ENCODE measurements at regions not wholly inside any gene's neighbourhood (a gene's known extent, or its start where the extent isn't known, plus 50 kb on each side); places are given as distances from the start of the nearest gene placed in this dataset.
"Not testable (repeated sequence)": the region's sequence is repeated elsewhere in the genome, so short reads cannot be mapped to it uniquely, and the experiment has no call there.

DNA sequence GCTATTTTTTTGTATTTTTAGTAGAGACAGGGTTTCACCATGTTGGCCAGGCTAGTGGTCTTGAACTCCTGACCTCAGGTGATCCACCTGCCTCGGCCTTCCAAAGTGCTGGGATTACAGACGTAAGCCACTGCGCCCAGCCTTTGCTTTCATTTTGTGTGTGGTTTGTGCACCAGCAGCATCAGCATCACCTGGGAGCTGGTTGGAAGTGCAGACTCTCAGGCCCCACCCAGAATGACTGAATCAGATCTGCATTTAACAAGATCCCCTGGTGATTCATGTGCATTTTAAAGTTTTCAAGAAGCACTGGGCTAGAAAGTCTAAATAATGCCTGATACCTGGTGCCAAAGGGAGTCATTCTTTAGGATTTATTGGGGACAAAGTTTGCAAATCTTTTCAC lies 73.4 kb upstream of the BNIP2 start:
- Histone ChIP-seq H3K79me2 (ENCODE audit: insufficient read depth, low read depth) (no peaks in the 10 kb centered on the region), H3K4me3 (IDR thresholded peaks at IDR 0.05; ENCODE audit: insufficient read depth, low read depth, low read length) (no peak overlapping the region), H3K4me1 (ENCODE audit: low read depth, poor library complexity, severe bottlenecking) (no peaks in the 10 kb centered on the region), H3K36me3 (ENCODE audit: insufficient read depth) (no peaks in the 10 kb centered on the region), H3K27ac (no peak overlapping the region), H3K27me3 (ENCODE audit: insufficient read depth, low read depth) (no peaks in the 10 kb centered on the region), H2AFZ (ENCODE audit: low read depth) (no peak overlapping the region), H4K20me1 (ENCODE audit: insufficient read depth) (no peaks in the 10 kb centered on the region), H3K9ac (no peak overlapping the region), H3K4me2 (no peak overlapping the region)
- no peak for TF ChIP-seq CTCF (conservative IDR thresholded peaks at IDR 0.05; ENCODE audit: low read depth, low read length)

- H4K20me1 ChIP-seq (ENCODE audit: insufficient read depth); H3K27me3 ChIP-seq (ENCODE audit: insufficient read depth, low read depth); H3K36me3 ChIP-seq (ENCODE audit: insufficient read depth); H3K4me3 ChIP-seq (IDR thresholded peaks at IDR 0.05; ENCODE audit: insufficient read depth, low read depth, low read length); H2AFZ ChIP-seq (ENCODE audit: low read depth); H3K9ac ChIP-seq; H3K79me2 ChIP-seq (ENCODE audit: insufficient read depth, low read depth); H3K4me2 ChIP-seq; H3K4me1 ChIP-seq (ENCODE audit: low read depth, poor library complexity, severe bottlenecking); H3K27ac ChIP-seq: not testable (repeated sequence)
These were observed 71.1 kb upstream of the BNIP2 start for GRCh38 chr15:59760256-59760655.

DNA sequence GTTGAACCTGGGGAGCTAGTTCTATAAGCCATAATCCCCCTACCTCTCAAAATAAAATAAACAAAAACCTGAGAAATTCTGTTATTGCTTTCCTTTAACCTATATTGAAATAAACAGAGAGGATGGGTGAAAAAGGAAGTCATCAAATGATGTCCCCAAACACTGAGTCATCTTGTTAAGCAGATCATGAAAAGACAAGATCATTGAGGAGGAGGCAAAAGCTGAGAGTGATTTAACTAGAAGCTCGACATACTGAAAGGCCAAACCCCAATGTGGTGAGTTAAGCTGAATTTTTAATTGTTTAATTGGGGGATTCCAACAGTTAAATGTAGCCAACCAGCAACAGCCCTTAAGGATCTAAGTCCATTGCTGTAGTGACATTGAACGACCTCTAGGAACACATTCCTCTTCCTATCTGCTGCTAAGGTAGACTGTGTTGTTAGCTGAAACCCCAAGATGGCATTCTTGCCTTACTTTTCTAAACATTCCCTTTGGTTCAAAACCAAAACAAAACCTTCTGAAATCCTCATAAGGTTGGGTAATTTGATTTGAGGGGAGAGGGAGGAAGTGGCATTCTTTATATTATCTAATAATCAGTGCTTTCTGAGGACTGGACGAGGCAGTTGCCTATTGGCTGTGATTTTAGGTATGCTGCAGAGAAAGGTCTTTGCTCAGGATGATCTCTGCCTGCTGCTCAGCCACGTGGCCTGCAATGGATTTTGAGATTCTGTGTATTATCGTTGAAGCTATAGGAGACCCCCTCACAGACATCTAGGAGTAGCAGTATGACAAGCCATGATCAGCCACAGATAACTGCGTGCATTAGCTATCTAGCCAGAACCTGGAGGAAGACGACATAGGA lies 62.7 kb upstream of the BNIP2 start:
- H3K4me1 ChIP-seq (ENCODE audit: low read depth, poor library complexity, severe bottlenecking) = no peaks in the 10 kb centered on the region
- peak; percentile 42; the same call in 1 of the 2 replicates for TF ChIP-seq CTCF (conservative IDR thresholded peaks at IDR 0.05; ENCODE audit: low read depth, low read length)
- H2AFZ ChIP-seq (ENCODE audit: low read depth) = no peak overlapping the region
- H4K20me1 ChIP-seq (ENCODE audit: insufficient read depth) = no peaks in the 10 kb centered on the region
- no peak overlapping the region for H3K4me3 ChIP-seq (IDR thresholded peaks at IDR 0.05; ENCODE audit: insufficient read depth, low read depth, low read length)
- no peak overlapping the region for H3K9ac ChIP-seq
- no peak overlapping the region for H3K4me2 ChIP-seq
- no peak overlapping the region for H3K27ac ChIP-seq
- H3K36me3 ChIP-seq (ENCODE audit: insufficient read depth) = no peaks in the 10 kb centered on the region
- no peaks in the 10 kb centered on the region for H3K27me3 ChIP-seq (ENCODE audit: insufficient read depth, low read depth)
- H3K79me2 ChIP-seq (ENCODE audit: insufficient read depth, low read depth) = no peaks in the 10 kb centered on the region

- H3K79me2 ChIP-seq (ENCODE audit: insufficient read depth, low read depth) = no peaks in the 10 kb centered on the region
- H3K36me3 ChIP-seq (ENCODE audit: insufficient read depth) = no peaks in the 10 kb centered on the region
- no peaks in the 10 kb centered on the region for H3K4me1 ChIP-seq (ENCODE audit: low read depth, poor library complexity, severe bottlenecking)
- no peak overlapping the region for H3K4me3 ChIP-seq (IDR thresholded peaks at IDR 0.05; ENCODE audit: insufficient read depth, low read depth, low read length)
- H3K4me2 ChIP-seq = no peak overlapping the region
- no peak overlapping the region for H2AFZ ChIP-seq (ENCODE audit: low read depth)
- H3K27ac ChIP-seq = no peak overlapping the region
- no peaks in the 10 kb centered on the region for H4K20me1 ChIP-seq (ENCODE audit: insufficient read depth)
- no peaks in the 10 kb centered on the region for H3K27me3 ChIP-seq (ENCODE audit: insufficient read depth, low read depth)
- no peak for TF ChIP-seq CTCF (conservative IDR thresholded peaks at IDR 0.05; ENCODE audit: low read depth, low read length)
- H3K9ac ChIP-seq = no peak overlapping the region
These were observed 57.7 kb upstream of the BNIP2 start for GRCh38 chr15:59746777-59747176.

DNA sequence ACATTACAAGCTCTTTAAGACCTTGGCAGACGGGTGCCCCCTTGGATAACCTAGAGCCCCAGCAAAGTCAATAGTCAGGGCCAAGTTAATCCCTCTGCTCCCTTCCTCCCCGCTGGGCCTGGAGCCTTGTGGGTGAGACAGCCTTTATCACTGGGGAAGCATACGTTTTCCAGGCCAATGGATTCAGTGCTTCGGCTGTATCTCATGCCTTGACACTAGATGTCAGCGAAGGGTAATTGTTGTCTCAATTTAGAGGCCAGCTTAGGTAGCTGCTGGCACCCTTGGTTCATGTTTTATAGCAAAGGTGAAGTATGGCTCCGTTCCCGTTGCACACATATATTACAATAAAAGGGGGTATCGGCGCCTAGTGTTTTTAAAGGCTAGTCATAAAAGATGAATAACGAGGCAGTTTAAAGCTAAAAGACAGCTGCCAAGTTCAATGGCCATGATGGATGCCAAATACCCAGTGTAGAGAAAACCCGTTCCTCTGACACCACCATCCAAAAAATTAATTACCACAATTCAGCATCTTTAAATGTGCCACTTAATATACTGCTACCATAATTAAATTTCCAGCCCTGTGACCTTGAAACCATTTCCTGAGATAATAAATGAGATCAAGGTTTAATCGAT lies 52.3 kb upstream of the BNIP2 start:
- Histone ChIP-seq H3K4me3 (IDR thresholded peaks at IDR 0.05; ENCODE audit: insufficient read depth, low read depth, low read length) (no peak overlapping the region), H3K4me2 (no peak overlapping the region), H3K27ac (no peak overlapping the region), H4K20me1 (ENCODE audit: insufficient read depth) (no peaks in the 10 kb centered on the region), H2AFZ (ENCODE audit: low read depth) (no peak overlapping the region), H3K79me2 (ENCODE audit: insufficient read depth, low read depth) (no peaks in the 10 kb centered on the region), H3K4me1 (ENCODE audit: low read depth, poor library complexity, severe bottlenecking) (no peaks in the 10 kb centered on the region), H3K9ac (no peak overlapping the region), H3K27me3 (ENCODE audit: insufficient read depth, low read depth) (no peaks in the 10 kb centered on the region), H3K36me3 (ENCODE audit: insufficient read depth) (no peaks in the 10 kb centered on the region)
- TF ChIP-seq CTCF (conservative IDR thresholded peaks at IDR 0.05; ENCODE audit: low read depth, low read length) = peak; percentile 33; the same call in 1 of the 2 replicates
